ENCODE measurements at regions not wholly inside any gene's neighbourhood (a gene's known extent, or its start where the extent isn't known, plus 50 kb on each side); places are given as distances from the start of the nearest gene placed in this dataset.
"Not testable (repeated sequence)": the region's sequence is repeated elsewhere in the genome, so short reads cannot be mapped to it uniquely, and the experiment has no call there.

GRCh38 chr4:188780028-188780427 lies 640.8 kb downstream of the TRIML1 start:
- H3K4me1 Mint-ChIP-seq (ENCODE audit: low read depth) = no peaks in the 10 kb centered on the region
- DNase-seq (ENCODE audit: low spot score) = no peak
- no peak overlapping the region for H3K27ac Mint-ChIP-seq
- H3K36me3 Mint-ChIP-seq (ENCODE audit: low read depth) = no peaks in the 10 kb centered on the region
- no peak overlapping the region for H3K4me3 Mint-ChIP-seq
- intact Hi-C loops (cut with micrococcal nuclease) = no loop called here
- H3K9me3 Mint-ChIP-seq = no peaks in the 10 kb centered on the region
- H3K27me3 Mint-ChIP-seq (ENCODE audit: insufficient read depth) = no peaks in the 10 kb centered on the region

GRCh38 chr4:188780686-188781085 lies 641.4 kb downstream of the TRIML1 start:
- H3K27ac Mint-ChIP-seq = no peak overlapping the region
- intact Hi-C loops (cut with micrococcal nuclease) = no loop called here
- no peaks in the 10 kb centered on the region for H3K27me3 Mint-ChIP-seq (ENCODE audit: insufficient read depth)
- H3K9me3 Mint-ChIP-seq = no peaks in the 10 kb centered on the region
- no peak overlapping the region for H3K4me3 Mint-ChIP-seq
- H3K4me1 Mint-ChIP-seq (ENCODE audit: low read depth) = no peaks in the 10 kb centered on the region
- no peak for DNase-seq (ENCODE audit: low spot score)
- no peaks in the 10 kb centered on the region for H3K36me3 Mint-ChIP-seq (ENCODE audit: low read depth)

- no peaks in the 10 kb centered on the region for H3K36me3 Mint-ChIP-seq (ENCODE audit: low read depth)
- H3K27me3 Mint-ChIP-seq (ENCODE audit: insufficient read depth) = no peaks in the 10 kb centered on the region
- no peak overlapping the region for H3K4me3 Mint-ChIP-seq
- intact Hi-C loops (cut with micrococcal nuclease) = no loop called here
- DNase-seq (ENCODE audit: low spot score) = no peak
- no peaks in the 10 kb centered on the region for H3K4me1 Mint-ChIP-seq (ENCODE audit: low read depth)
- H3K9me3 Mint-ChIP-seq = no peaks in the 10 kb centered on the region
- H3K27ac Mint-ChIP-seq = no peak overlapping the region
Observed at GRCh38 chr4:188781655-188782054, 642.4 kb downstream of the TRIML1 start.

GRCh38 chr4:188783175-188783574 lies 643.9 kb downstream of the TRIML1 start:
- H3K27ac Mint-ChIP-seq = no peak overlapping the region
- no peaks in the 10 kb centered on the region for H3K4me1 Mint-ChIP-seq (ENCODE audit: low read depth)
- H3K27me3 Mint-ChIP-seq (ENCODE audit: insufficient read depth) = no peaks in the 10 kb centered on the region
- DNase-seq (ENCODE audit: low spot score) = no peak
- intact Hi-C loops (cut with micrococcal nuclease) = no loop called here
- H3K36me3 Mint-ChIP-seq (ENCODE audit: low read depth) = no peaks in the 10 kb centered on the region
- no peaks in the 10 kb centered on the region for H3K9me3 Mint-ChIP-seq
- H3K4me3 Mint-ChIP-seq = no peak overlapping the region

GRCh38 chr4:188783606-188784160 lies 644.4 kb downstream of the TRIML1 start:
- Mint-ChIP-seq H3K27ac (no peak overlapping the region), H3K27me3 (ENCODE audit: insufficient read depth) (no peaks in the 10 kb centered on the region), H3K4me3 (no peak overlapping the region), H3K4me1 (ENCODE audit: low read depth) (no peaks in the 10 kb centered on the region), H3K9me3 (no peaks in the 10 kb centered on the region), H3K36me3 (ENCODE audit: low read depth) (no peaks in the 10 kb centered on the region)
- no peak for DNase-seq (ENCODE audit: low spot score)
- intact Hi-C loops (cut with micrococcal nuclease) = no loop called here

- H3K4me1 Mint-ChIP-seq (ENCODE audit: low read depth); DNase-seq (ENCODE audit: low spot score); H3K36me3 Mint-ChIP-seq (ENCODE audit: low read depth); intact Hi-C loops (cut with micrococcal nuclease); H3K4me3 Mint-ChIP-seq; H3K27me3 Mint-ChIP-seq (ENCODE audit: insufficient read depth); H3K27ac Mint-ChIP-seq: not testable (repeated sequence)
- H3K9me3 Mint-ChIP-seq = peaks cover 21% of the 10 kb centered on the region
Observed at GRCh38 chr4:188796600-188796999, 657.4 kb downstream of the TRIML1 start.

- H3K9me3 Mint-ChIP-seq = peaks cover 21% of the 10 kb centered on the region
Observed at GRCh38 chr4:188797011-188797410, 657.8 kb downstream of the TRIML1 start.

GRCh38 chr4:188804861-188805260 lies 665.6 kb downstream of the TRIML1 start:
- Mint-ChIP-seq H3K36me3 (ENCODE audit: low read depth) (no peaks in the 10 kb centered on the region), H3K4me3 (no peak overlapping the region), H3K27ac (no peak overlapping the region), H3K27me3 (ENCODE audit: insufficient read depth) (no peaks in the 10 kb centered on the region), H3K4me1 (ENCODE audit: low read depth) (no peaks in the 10 kb centered on the region), H3K9me3 (peaks cover 15% of the 10 kb centered on the region)
- DNase-seq (ENCODE audit: low spot score) = no peak
- intact Hi-C loops (cut with micrococcal nuclease) = no loop called here

More at GRCh38 chr4:188797011-188797410, 657.8 kb downstream of the TRIML1 start:
- H3K36me3 Mint-ChIP-seq (ENCODE audit: low read depth); H3K4me1 Mint-ChIP-seq (ENCODE audit: low read depth); DNase-seq (ENCODE audit: low spot score); H3K4me3 Mint-ChIP-seq; H3K27ac Mint-ChIP-seq; intact Hi-C loops (cut with micrococcal nuclease); H3K27me3 Mint-ChIP-seq (ENCODE audit: insufficient read depth): not testable (repeated sequence)

- no peak overlapping the region for H3K4me3 Mint-ChIP-seq
- DNase-seq (ENCODE audit: low spot score) = no peak
- H3K36me3 Mint-ChIP-seq (ENCODE audit: low read depth) = no peaks in the 10 kb centered on the region
- H3K4me1 Mint-ChIP-seq (ENCODE audit: low read depth) = no peaks in the 10 kb centered on the region
- no peaks in the 10 kb centered on the region for H3K27me3 Mint-ChIP-seq (ENCODE audit: insufficient read depth)
- H3K27ac Mint-ChIP-seq = no peak overlapping the region
- peaks cover 4% of the 10 kb centered on the region for H3K9me3 Mint-ChIP-seq
- intact Hi-C loops (cut with micrococcal nuclease) = no loop called here
Observed at GRCh38 chr4:188811121-188811520, 671.9 kb downstream of the TRIML1 start.

GRCh38 chr4:188812644-188813043 lies 673.4 kb downstream of the TRIML1 start:
- DNase-seq (ENCODE audit: low spot score) = no peak
- Mint-ChIP-seq H3K4me1 (ENCODE audit: low read depth) (no peaks in the 10 kb centered on the region), H3K4me3 (no peak overlapping the region), H3K9me3 (peaks cover 8% of the 10 kb centered on the region), H3K36me3 (ENCODE audit: low read depth) (no peaks in the 10 kb centered on the region), H3K27me3 (ENCODE audit: insufficient read depth) (no peaks in the 10 kb centered on the region), H3K27ac (no peak overlapping the region)
- intact Hi-C loops (cut with micrococcal nuclease) = no loop called here

- intact Hi-C loops (cut with micrococcal nuclease) = no loop called here
- Mint-ChIP-seq H3K27me3 (ENCODE audit: insufficient read depth) (no peaks in the 10 kb centered on the region), H3K4me1 (ENCODE audit: low read depth) (no peaks in the 10 kb centered on the region), H3K9me3 (peaks cover 20% of the 10 kb centered on the region), H3K27ac (no peak overlapping the region), H3K4me3 (no peak overlapping the region), H3K36me3 (ENCODE audit: low read depth) (no peaks in the 10 kb centered on the region)
- no peak for DNase-seq (ENCODE audit: low spot score)
Observed at GRCh38 chr4:188818300-188818699, 679.1 kb downstream of the TRIML1 start.

- intact Hi-C loops (cut with micrococcal nuclease) = no loop called here
- no peaks in the 10 kb centered on the region for H3K4me1 Mint-ChIP-seq (ENCODE audit: low read depth)
- H3K4me3 Mint-ChIP-seq = no peak overlapping the region
- DNase-seq (ENCODE audit: low spot score) = no peak
- H3K27ac Mint-ChIP-seq = no peak overlapping the region
- H3K27me3 Mint-ChIP-seq (ENCODE audit: insufficient read depth) = no peaks in the 10 kb centered on the region
- peaks cover 16% of the 10 kb centered on the region for H3K9me3 Mint-ChIP-seq
- H3K36me3 Mint-ChIP-seq (ENCODE audit: low read depth) = no peaks in the 10 kb centered on the region
Observed at GRCh38 chr4:188819233-188819632, 680.0 kb downstream of the TRIML1 start.

- Mint-ChIP-seq H3K36me3 (ENCODE audit: low read depth) (no peaks in the 10 kb centered on the region), H3K27ac (no peak overlapping the region), H3K9me3 (peaks cover 16% of the 10 kb centered on the region), H3K27me3 (ENCODE audit: insufficient read depth) (no peaks in the 10 kb centered on the region), H3K4me1 (ENCODE audit: low read depth) (no peaks in the 10 kb centered on the region), H3K4me3 (no peak overlapping the region)
- DNase-seq (ENCODE audit: low spot score) = no peak
- intact Hi-C loops (cut with micrococcal nuclease) = no loop called here
Observed at GRCh38 chr4:188821500-188821899, 682.3 kb downstream of the TRIML1 start.

GRCh38 chr4:188822698-188823097 lies 683.5 kb downstream of the TRIML1 start:
- Mint-ChIP-seq H3K4me3 (no peak overlapping the region), H3K27me3 (ENCODE audit: insufficient read depth) (no peaks in the 10 kb centered on the region), H3K4me1 (ENCODE audit: low read depth) (no peaks in the 10 kb centered on the region), H3K36me3 (ENCODE audit: low read depth) (no peaks in the 10 kb centered on the region), H3K27ac (no peak overlapping the region), H3K9me3 (peaks cover 12% of the 10 kb centered on the region)
- DNase-seq (ENCODE audit: low spot score) = no peak
- intact Hi-C loops (cut with micrococcal nuclease) = no loop called here

Measured in activated T-helper 1 cell treated with anti-CD3 and anti-CD28 coated beads, Interleukin-12 subunit alpha, Interleukin-12 subunit beta, Interleukin-2, Interleukin-4 antibody, amounts not matched to agents 30 ng/mL and 10 ng/mL and 1 ng/mL, durations not matched to agents 14 hours and 24 hours and 36 hours (primary cell).